ENCODE measurements at regions not wholly inside any gene's neighbourhood (a gene's known extent, or its start where the extent isn't known, plus 50 kb on each side); places are given as distances from the start of the nearest gene placed in this dataset.

DNA sequence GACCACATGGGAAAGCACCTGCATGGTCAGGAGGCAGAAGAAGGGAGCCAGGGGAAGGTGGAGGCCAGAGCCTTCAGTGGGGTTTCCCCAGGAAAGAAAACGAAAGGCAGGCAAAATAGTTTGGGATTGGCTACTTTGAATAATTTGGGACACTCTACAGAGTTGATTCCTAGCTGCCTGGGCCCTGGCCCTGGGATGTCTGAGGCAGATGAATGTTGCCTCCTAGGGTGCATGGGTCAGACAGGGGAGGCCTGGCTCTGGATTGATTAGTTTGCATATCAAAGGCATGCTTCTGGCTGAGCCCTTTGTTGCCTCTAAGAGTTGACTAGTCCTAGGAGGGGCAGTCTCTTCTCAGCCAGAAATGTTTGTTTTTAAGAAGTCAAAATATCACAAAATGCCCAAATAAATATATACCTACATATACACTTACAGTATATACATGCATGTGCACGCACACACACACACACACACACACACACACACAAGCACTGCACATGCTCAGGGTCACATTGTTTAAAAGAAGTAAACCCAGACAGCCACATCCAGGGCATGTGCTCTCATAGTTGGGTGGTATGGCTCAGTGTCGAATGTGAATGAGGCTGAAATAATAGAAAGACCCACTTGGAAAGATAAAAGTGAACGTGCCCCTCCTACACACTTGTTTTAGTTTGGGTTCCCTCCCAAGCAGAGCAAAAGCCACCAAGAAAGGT, 184.2 kb downstream of the GPAM start:
- Histone ChIP-seq H3K4me1 (ENCODE audit: low read depth) (no peaks in the 10 kb centered on the region), H3K9me3 (no peaks in the 10 kb centered on the region), H3K36me3 (ENCODE audit: low read depth) (no peaks in the 10 kb centered on the region), H3K4me3 (no peak overlapping the region)
- intact Hi-C loops (cut with DNase I, micrococcal nuclease) = no loop called here
- DNase-seq (no peak), ATAC-seq (no peak)
- no peak for TF ChIP-seq CTCF (IDR thresholded peaks at IDR 0.05)

DNA sequence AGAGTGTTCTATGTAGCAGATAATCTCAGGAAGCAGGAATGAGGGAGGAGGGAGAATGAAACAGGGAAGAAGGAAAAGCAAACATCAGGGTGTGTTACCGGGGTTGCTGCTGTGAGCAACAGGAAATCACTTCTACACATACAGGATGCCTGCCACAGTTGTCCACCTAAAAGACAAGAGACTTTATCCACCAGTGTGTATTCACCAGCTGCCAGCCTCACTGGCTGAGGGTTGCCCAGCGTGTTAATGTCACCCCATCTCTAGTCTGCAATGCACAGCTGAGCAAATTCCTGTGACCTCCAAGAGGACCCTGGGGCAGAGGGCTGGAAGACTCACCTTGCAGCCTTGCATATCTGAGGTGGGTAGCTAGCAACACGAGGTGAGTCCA, 183.7 kb downstream of the GPAM start:
- DNase-seq (no peak), ATAC-seq (no peak)
- no peaks in the 10 kb centered on the region for H3K36me3 ChIP-seq (ENCODE audit: low read depth)
- H3K4me1 ChIP-seq (ENCODE audit: low read depth) = no peaks in the 10 kb centered on the region
- TF ChIP-seq CTCF (IDR thresholded peaks at IDR 0.05) = no peak
- no peak overlapping the region for H3K4me3 ChIP-seq
- H3K9me3 ChIP-seq = no peaks in the 10 kb centered on the region
- intact Hi-C loops (cut with DNase I, micrococcal nuclease) = no loop called here

- Histone ChIP-seq H3K9me3 (no peaks in the 10 kb centered on the region), H3K4me3 (no peak overlapping the region), H3K36me3 (ENCODE audit: low read depth) (no peaks in the 10 kb centered on the region), H3K4me1 (ENCODE audit: low read depth) (no peaks in the 10 kb centered on the region)
- TF ChIP-seq CTCF (IDR thresholded peaks at IDR 0.05) = no peak
- intact Hi-C loops (cut with DNase I, micrococcal nuclease) = no loop called here
- DNase-seq (peak in 1 of 3 donors; percentile 4), ATAC-seq (no peak)
These were observed 183.1 kb downstream of the GPAM start for GRCh38 chr10:112000466-112000865.

DNA sequence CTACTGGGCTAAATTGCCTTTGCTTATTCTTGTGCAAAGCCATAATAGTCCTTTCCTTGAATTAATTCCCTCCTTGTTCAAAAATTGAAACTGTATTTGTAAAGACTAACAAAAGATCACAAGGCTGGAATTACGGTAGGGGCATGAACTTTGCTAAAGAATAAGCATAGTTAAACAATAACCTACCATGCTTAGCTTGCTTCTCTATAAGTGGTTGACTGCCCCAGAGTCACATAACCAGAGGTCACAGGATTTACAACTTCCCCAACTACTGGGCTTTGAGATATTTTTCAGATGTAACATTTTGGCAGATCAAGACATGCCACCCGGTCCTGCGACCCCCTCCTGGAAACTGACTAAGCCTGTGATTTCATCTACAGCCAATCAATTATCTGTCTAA, 181.4 kb downstream of the GPAM start:
- no peak for TF ChIP-seq CTCF (IDR thresholded peaks at IDR 0.05)
- ATAC-seq (no peak), DNase-seq (no peak)
- Histone ChIP-seq H3K4me1 (ENCODE audit: low read depth) (no peaks in the 10 kb centered on the region), H3K9me3 (no peaks in the 10 kb centered on the region), H3K4me3 (no peak overlapping the region), H3K36me3 (ENCODE audit: low read depth) (no peaks in the 10 kb centered on the region)
- intact Hi-C loops (cut with DNase I, micrococcal nuclease) = no loop called here

DNA sequence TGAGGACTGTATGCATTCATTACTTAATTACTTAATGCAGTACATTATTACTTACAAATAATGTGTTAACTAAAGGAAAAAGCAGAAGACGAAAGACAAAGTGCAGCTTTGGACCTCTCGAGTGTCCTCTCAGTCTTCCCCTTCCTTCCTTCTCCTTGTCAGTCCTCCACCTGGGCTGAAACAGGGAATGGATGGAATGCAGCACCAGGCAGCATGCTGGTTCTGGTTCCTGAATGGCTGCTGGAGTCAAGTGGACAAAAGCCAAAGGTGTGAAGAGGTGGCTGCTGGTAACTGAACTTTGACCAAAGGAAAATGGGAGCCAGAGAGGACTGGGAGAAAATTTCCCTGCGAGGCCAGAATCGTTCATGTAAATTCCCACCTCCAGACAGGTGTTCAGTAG, 179.5 kb downstream of the GPAM start:
- H3K4me1 ChIP-seq (ENCODE audit: low read depth) = no peaks in the 10 kb centered on the region
- ATAC-seq = no peak
- no peak overlapping the region for H3K4me3 ChIP-seq
- H3K36me3 ChIP-seq (ENCODE audit: low read depth) = no peaks in the 10 kb centered on the region
- TF ChIP-seq CTCF (IDR thresholded peaks at IDR 0.05) = no peak
- intact Hi-C loops (cut with DNase I, micrococcal nuclease) = no loop called here
- DNase-seq = no peak
- no peaks in the 10 kb centered on the region for H3K9me3 ChIP-seq

GRCh38 chr10:112005044-112005443, 178.5 kb downstream of the GPAM start:
- DNase-seq (no peak), ATAC-seq (no peak)
- Histone ChIP-seq H3K36me3 (ENCODE audit: low read depth) (no peaks in the 10 kb centered on the region), H3K4me1 (ENCODE audit: low read depth) (no peaks in the 10 kb centered on the region), H3K4me3 (no peak overlapping the region), H3K9me3 (no peaks in the 10 kb centered on the region)
- intact Hi-C loops (cut with DNase I, micrococcal nuclease) = no loop called here
- no peak for TF ChIP-seq CTCF (IDR thresholded peaks at IDR 0.05)

Data from mucosa of descending colon (tissue), 3 donors.